ENCODE measurements at regions not wholly inside any gene's neighbourhood (a gene's known extent, or its start where the extent isn't known, plus 50 kb on each side); places are given as distances from the start of the nearest gene placed in this dataset.
A peak's percentile ranks its signal among the peaks of the same experiment; 100 is the strongest.
"Not testable (repeated sequence)": the region's sequence is repeated elsewhere in the genome, so short reads cannot be mapped to it uniquely, and the experiment has no call there.

GRCh38 chr5:165000479-165001190 lies 1495.2 kb downstream of the MAT2B start:
- DNase-seq (ENCODE audit: low read depth), result no peak

GRCh38 chr5:165003283-165003682 lies 1497.9 kb downstream of the MAT2B start:
- no peak for DNase-seq (ENCODE audit: low read depth)

GRCh38 chr5:165004175-165004574 lies 1498.8 kb downstream of the MAT2B start:
- no peak for DNase-seq (ENCODE audit: low read depth)

GRCh38 chr5:165014439-165014838 lies 1509.0 kb downstream of the MAT2B start:
- no peak for DNase-seq (ENCODE audit: low read depth)

- DNase-seq (ENCODE audit: low read depth), result no peak
Measured at GRCh38 chr5:165015126-165015525, 1509.7 kb downstream of the MAT2B start.

GRCh38 chr5:165015547-165015946 lies 1510.1 kb downstream of the MAT2B start:
- no peak for DNase-seq (ENCODE audit: low read depth)

GRCh38 chr5:165026971-165027370 lies 1521.6 kb downstream of the MAT2B start:
- DNase-seq (ENCODE audit: low read depth), result no peak

GRCh38 chr5:165028356-165028755 lies 1522.9 kb downstream of the MAT2B start:
- no peak for DNase-seq (ENCODE audit: low read depth)

- peak; percentile 7 for DNase-seq (ENCODE audit: low read depth)
Measured at GRCh38 chr5:165029099-165029870, 1523.9 kb downstream of the MAT2B start.

GRCh38 chr5:165030971-165031370 lies 1525.6 kb downstream of the MAT2B start:
- no peak for DNase-seq (ENCODE audit: low read depth)

- no peak for DNase-seq (ENCODE audit: low read depth)
Measured at GRCh38 chr5:165031371-165031770, 1526.0 kb downstream of the MAT2B start.

GRCh38 chr5:165035520-165035919 lies 1530.1 kb downstream of the MAT2B start:
- DNase-seq (ENCODE audit: low read depth), result no peak

- DNase-seq (ENCODE audit: low read depth), result no peak
Measured at GRCh38 chr5:165039748-165040147, 1534.3 kb downstream of the MAT2B start.

GRCh38 chr5:165045941-165046340 lies 1540.5 kb downstream of the MAT2B start:
- not testable (repeated sequence) for DNase-seq (ENCODE audit: low read depth)

- no peak for DNase-seq (ENCODE audit: low read depth)
Measured at GRCh38 chr5:165055476-165055875, 1550.1 kb downstream of the MAT2B start.

GRCh38 chr5:165057145-165057544 lies 1551.7 kb downstream of the MAT2B start:
- no peak for DNase-seq (ENCODE audit: low read depth)

- DNase-seq (ENCODE audit: low read depth), result no peak
Measured at GRCh38 chr5:165066751-165067385, 1561.4 kb downstream of the MAT2B start.

GRCh38 chr5:165076686-165077085 lies 1571.3 kb downstream of the MAT2B start:
- DNase-seq (ENCODE audit: low read depth), result no peak

GRCh38 chr5:165079389-165079788 lies 1574.0 kb downstream of the MAT2B start:
- no peak for DNase-seq (ENCODE audit: low read depth)

GRCh38 chr5:165083394-165083793 lies 1578.0 kb downstream of the MAT2B start:
- no peak for DNase-seq (ENCODE audit: low read depth)

GRCh38 chr5:165086465-165086864 lies 1581.0 kb downstream of the MAT2B start:
- DNase-seq (ENCODE audit: low read depth), result no peak

- no peak for DNase-seq (ENCODE audit: low read depth)
Measured at GRCh38 chr5:165094782-165095181, 1589.4 kb downstream of the MAT2B start.

- no peak for DNase-seq (ENCODE audit: low read depth)
Measured at GRCh38 chr5:165101709-165102108, 1596.3 kb downstream of the MAT2B start.

Measured in ELR (cell line).